ENCODE measurements at regions not wholly inside any gene's neighbourhood (a gene's known extent, or its start where the extent isn't known, plus 50 kb on each side); places are given as distances from the start of the nearest gene placed in this dataset.

GRCh38 chr2:129334696-129335410, 644.6 kb upstream of the RAB6C start:
- TF ChIP-seq MXD1 (CRISPR knock-in tag; IDR thresholded peaks at IDR 0.05; ENCODE audit: borderline replicate concordance, poor library complexity, severe bottlenecking) = no peak
- no peak for TF ChIP-seq MEIS2 (IDR thresholded peaks at IDR 0.05; ENCODE audit: partially characterized antibody)
- no peak for TF ChIP-seq CTCF (IDR thresholded peaks at IDR 0.05 in 2 of 3, conservative IDR thresholded peaks at IDR 0.05 in 1 of 3; ENCODE audit: insufficient read depth in 2 of 3, low read depth in 1 of 3, low read length in 3 of 3)
- no peak for TF ChIP-seq BRCA1 (IDR thresholded peaks at IDR 0.05)
- no peak for TF ChIP-seq BRCA1 (CRISPR knock-in tag; IDR thresholded peaks at IDR 0.05)
- no peak for TF ChIP-seq USF1 (CRISPR knock-in tag; IDR thresholded peaks at IDR 0.05)
- no peak for TF ChIP-seq MNT (conservative IDR thresholded peaks at IDR 0.05)
- no peak for TF ChIP-seq NFYB (IDR thresholded peaks at IDR 0.05; ENCODE audit: extremely low read depth, insufficient read length)
- TF ChIP-seq POLR2A (conservative IDR thresholded peaks at IDR 0.05) = no peak
- TF ChIP-seq RAD51 (IDR thresholded peaks at IDR 0.05; ENCODE audit: borderline replicate concordance, low read depth) = no peak
- TF ChIP-seq USF2 (CRISPR knock-in tag; IDR thresholded peaks at IDR 0.05) = no peak
- no peak for TF ChIP-seq EP300 (IDR thresholded peaks at IDR 0.05; ENCODE audit: low read length)
- TF ChIP-seq SIN3A (IDR thresholded peaks at IDR 0.05; ENCODE audit: borderline replicate concordance in 2 of 2, control insufficient read depth in 1 of 2, low read depth in 2 of 2, low read length in 2 of 2) = no peak
